ENCODE measurements at regions not wholly inside any gene's neighbourhood (a gene's known extent, or its start where the extent isn't known, plus 50 kb on each side); places are given as distances from the start of the nearest gene placed in this dataset.

DNA sequence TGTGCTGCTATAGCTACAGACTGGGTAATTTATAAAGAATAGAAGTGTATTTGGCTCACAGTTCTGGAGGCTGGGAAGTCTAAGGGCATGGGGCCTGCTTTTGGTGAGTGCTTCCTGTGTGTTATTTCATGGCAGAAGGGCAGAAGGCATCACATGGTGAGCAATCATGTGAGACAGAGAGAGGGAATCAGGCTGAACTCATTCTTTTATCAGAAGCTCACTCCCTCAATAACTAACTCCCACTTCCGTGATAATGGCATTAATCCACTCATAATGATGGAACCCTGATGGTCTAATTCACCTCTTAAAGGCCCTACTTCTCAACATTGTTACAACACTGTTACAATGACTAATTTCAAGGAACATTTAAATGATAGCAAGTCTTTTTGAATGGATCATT, 129.4 kb downstream of the FAT4 start:
- ChIA-PET CTCF (no interaction called here), POLR2A (no interaction called here)
- no peak overlapping the region for H3K4me3 Mint-ChIP-seq
- TF ChIP-seq SP1 (CRISPR knock-in tag; conservative IDR thresholded peaks at IDR 0.05) (no peak), ESRRA (CRISPR knock-in tag; IDR thresholded peaks at IDR 0.05; ENCODE audit: borderline replicate concordance) (no peak), FOXP1 (CRISPR knock-in tag; IDR thresholded peaks at IDR 0.05; ENCODE audit: borderline replicate concordance) (no peak), SMAD3 (CRISPR knock-in tag; IDR thresholded peaks at IDR 0.05; ENCODE audit: borderline replicate concordance) (no peak), KAT7 (CRISPR knock-in tag; IDR thresholded peaks at IDR 0.05; ENCODE audit: borderline replicate concordance) (no peak), NR1H2 (CRISPR knock-in tag; IDR thresholded peaks at IDR 0.05) (no peak), CREM (CRISPR knock-in tag; IDR thresholded peaks at IDR 0.05) (no peak), ZNF263 (CRISPR knock-in tag; IDR thresholded peaks at IDR 0.05; ENCODE audit: low read depth) (no peak), ELF4 (CRISPR knock-in tag; IDR thresholded peaks at IDR 0.05; ENCODE audit: low read depth) (no peak), ZNF317 (CRISPR knock-in tag; IDR thresholded peaks at IDR 0.05; ENCODE audit: borderline replicate concordance, low read depth) (no peak), TEAD1 (CRISPR knock-in tag; IDR thresholded peaks at IDR 0.05) (no peak), GABPB1 (CRISPR knock-in tag; IDR thresholded peaks at IDR 0.05) (no peak)
- TF ChIP-seq, protein P1, sequence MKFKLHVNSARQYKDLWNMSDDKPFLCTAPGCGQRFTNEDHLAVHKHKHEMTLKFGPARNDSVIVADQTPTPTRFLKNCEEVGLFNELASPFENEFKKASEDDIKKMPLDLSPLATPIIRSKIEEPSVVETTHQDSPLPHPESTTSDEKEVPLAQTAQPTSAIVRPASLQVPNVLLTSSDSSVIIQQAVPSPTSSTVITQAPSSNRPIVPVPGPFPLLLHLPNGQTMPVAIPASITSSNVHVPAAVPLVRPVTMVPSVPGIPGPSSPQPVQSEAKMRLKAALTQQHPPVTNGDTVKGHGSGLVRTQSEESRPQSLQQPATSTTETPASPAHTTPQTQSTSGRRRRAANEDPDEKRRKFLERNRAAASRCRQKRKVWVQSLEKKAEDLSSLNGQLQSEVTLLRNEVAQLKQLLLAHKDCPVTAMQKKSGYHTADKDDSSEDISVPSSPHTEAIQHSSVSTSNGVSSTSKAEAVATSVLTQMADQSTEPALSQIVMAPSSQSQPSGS (CRISPR knock-in tag; IDR thresholded peaks at IDR 0.05; ENCODE audit: borderline replicate concordance, low read depth) = no peak
- TF ChIP-seq, protein P2, sequence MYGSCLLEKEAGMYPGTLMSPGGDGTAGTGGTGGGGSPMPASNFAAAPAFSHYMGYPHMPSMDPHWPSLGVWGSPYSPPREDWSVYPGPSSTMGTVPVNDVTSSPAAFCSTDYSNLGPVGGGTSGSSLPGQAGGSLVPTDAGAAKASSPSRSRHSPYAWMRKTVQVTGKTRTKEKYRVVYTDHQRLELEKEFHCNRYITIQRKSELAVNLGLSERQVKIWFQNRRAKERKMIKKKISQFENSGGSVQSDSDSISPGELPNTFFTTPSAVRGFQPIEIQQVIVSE (CRISPR knock-in tag; IDR thresholded peaks at IDR 0.05; ENCODE audit: borderline replicate concordance) = no peak
- TF ChIP-seq, protein P3, sequence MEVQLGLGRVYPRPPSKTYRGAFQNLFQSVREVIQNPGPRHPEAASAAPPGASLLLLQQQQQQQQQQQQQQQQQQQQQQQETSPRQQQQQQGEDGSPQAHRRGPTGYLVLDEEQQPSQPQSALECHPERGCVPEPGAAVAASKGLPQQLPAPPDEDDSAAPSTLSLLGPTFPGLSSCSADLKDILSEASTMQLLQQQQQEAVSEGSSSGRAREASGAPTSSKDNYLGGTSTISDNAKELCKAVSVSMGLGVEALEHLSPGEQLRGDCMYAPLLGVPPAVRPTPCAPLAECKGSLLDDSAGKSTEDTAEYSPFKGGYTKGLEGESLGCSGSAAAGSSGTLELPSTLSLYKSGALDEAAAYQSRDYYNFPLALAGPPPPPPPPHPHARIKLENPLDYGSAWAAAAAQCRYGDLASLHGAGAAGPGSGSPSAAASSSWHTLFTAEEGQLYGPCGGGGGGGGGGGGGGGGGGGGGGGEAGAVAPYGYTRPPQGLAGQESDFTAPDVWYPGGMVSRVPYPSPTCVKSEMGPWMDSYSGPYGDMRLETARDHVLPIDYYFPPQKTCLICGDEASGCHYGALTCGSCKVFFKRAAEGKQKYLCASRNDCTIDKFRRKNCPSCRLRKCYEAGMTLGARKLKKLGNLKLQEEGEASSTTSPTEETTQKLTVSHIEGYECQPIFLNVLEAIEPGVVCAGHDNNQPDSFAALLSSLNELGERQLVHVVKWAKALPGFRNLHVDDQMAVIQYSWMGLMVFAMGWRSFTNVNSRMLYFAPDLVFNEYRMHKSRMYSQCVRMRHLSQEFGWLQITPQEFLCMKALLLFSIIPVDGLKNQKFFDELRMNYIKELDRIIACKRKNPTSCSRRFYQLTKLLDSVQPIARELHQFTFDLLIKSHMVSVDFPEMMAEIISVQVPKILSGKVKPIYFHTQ (CRISPR knock-in tag; IDR thresholded peaks at IDR 0.05) = no peak
- H3K4me1 Mint-ChIP-seq = no peaks in the 10 kb centered on the region
- H3K36me3 Mint-ChIP-seq = peaks cover 8% of the 10 kb centered on the region
- DNase-seq (ENCODE audit: low spot score) (no peak), ATAC-seq (no peak)
- no peak overlapping the region for H3K27ac Mint-ChIP-seq
- H3K9me3 Mint-ChIP-seq = no peaks in the 10 kb centered on the region
- no peaks in the 10 kb centered on the region for H3K27me3 Mint-ChIP-seq (ENCODE audit: low read depth)

DNA sequence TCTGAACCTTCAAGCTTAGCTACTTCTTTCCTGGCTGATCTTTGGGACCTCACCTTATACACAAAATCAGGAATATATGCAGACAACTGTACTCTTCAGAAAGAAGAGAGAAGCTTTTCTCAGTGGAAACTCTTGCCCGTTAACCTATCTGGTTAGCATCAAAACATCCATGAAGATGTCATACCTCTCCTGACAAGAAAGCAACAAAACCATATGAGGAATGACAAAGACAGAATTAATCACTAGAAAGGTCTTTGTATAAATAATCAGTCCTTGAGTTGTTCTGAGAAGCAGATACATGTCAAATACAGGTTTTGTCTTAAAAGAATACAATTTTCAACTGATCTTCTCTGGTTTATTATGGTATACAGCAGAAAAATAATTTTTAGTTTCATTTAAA, 130.8 kb downstream of the FAT4 start:
- H3K9me3 Mint-ChIP-seq = no peaks in the 10 kb centered on the region
- ChIA-PET CTCF (no interaction called here), POLR2A (no interaction called here)
- DNase-seq (ENCODE audit: low spot score) (no peak), ATAC-seq (no peak)
- H3K27ac Mint-ChIP-seq = no peak overlapping the region
- H3K27me3 Mint-ChIP-seq (ENCODE audit: low read depth) = no peaks in the 10 kb centered on the region
- no peaks in the 10 kb centered on the region for H3K4me1 Mint-ChIP-seq
- peaks cover 8% of the 10 kb centered on the region for H3K36me3 Mint-ChIP-seq
- no peak overlapping the region for H3K4me3 Mint-ChIP-seq
- no peak for TF ChIP-seq GTF2I (CRISPR knock-in tag; conservative IDR thresholded peaks at IDR 0.05)
- TF ChIP-seq EMX1 (CRISPR knock-in tag; IDR thresholded peaks at IDR 0.05) = no peak
- TF ChIP-seq, protein P4, sequence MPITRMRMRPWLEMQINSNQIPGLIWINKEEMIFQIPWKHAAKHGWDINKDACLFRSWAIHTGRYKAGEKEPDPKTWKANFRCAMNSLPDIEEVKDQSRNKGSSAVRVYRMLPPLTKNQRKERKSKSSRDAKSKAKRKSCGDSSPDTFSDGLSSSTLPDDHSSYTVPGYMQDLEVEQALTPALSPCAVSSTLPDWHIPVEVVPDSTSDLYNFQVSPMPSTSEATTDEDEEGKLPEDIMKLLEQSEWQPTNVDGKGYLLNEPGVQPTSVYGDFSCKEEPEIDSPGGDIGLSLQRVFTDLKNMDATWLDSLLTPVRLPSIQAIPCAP (CRISPR knock-in tag; IDR thresholded peaks at IDR 0.05) = no peak
- no peak for TF ChIP-seq MYBL2 (CRISPR knock-in tag; IDR thresholded peaks at IDR 0.05)
- TF ChIP-seq, protein P5, sequence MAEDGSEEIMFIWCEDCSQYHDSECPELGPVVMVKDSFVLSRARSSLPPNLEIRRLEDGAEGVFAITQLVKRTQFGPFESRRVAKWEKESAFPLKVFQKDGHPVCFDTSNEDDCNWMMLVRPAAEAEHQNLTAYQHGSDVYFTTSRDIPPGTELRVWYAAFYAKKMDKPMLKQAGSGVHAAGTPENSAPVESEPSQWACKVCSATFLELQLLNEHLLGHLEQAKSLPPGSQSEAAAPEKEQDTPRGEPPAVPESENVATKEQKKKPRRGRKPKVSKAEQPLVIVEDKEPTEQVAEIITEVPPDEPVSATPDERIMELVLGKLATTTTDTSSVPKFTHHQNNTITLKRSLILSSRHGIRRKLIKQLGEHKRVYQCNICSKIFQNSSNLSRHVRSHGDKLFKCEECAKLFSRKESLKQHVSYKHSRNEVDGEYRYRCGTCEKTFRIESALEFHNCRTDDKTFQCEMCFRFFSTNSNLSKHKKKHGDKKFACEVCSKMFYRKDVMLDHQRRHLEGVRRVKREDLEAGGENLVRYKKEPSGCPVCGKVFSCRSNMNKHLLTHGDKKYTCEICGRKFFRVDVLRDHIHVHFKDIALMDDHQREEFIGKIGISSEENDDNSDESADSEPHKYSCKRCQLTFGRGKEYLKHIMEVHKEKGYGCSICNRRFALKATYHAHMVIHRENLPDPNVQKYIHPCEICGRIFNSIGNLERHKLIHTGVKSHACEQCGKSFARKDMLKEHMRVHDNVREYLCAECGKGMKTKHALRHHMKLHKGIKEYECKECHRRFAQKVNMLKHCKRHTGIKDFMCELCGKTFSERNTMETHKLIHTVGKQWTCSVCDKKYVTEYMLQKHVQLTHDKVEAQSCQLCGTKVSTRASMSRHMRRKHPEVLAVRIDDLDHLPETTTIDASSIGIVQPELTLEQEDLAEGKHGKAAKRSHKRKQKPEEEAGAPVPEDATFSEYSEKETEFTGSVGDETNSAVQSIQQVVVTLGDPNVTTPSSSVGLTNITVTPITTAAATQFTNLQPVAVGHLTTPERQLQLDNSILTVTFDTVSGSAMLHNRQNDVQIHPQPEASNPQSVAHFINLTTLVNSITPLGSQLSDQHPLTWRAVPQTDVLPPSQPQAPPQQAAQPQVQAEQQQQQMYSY (CRISPR knock-in tag; IDR thresholded peaks at IDR 0.05) = no peak
- no peak for TF ChIP-seq FOXJ3 (CRISPR knock-in tag; IDR thresholded peaks at IDR 0.05; ENCODE audit: borderline replicate concordance)
- no peak for TF ChIP-seq NR1H2 (CRISPR knock-in tag; IDR thresholded peaks at IDR 0.05)
- TF ChIP-seq, protein P6, sequence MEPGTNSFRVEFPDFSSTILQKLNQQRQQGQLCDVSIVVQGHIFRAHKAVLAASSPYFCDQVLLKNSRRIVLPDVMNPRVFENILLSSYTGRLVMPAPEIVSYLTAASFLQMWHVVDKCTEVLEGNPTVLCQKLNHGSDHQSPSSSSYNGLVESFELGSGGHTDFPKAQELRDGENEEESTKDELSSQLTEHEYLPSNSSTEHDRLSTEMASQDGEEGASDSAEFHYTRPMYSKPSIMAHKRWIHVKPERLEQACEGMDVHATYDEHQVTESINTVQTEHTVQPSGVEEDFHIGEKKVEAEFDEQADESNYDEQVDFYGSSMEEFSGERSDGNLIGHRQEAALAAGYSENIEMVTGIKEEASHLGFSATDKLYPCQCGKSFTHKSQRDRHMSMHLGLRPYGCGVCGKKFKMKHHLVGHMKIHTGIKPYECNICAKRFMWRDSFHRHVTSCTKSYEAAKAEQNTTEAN (CRISPR knock-in tag; IDR thresholded peaks at IDR 0.05) = no peak
- TF ChIP-seq FOXK1 (CRISPR knock-in tag; IDR thresholded peaks at IDR 0.05) = no peak
- TF ChIP-seq, protein P7, sequence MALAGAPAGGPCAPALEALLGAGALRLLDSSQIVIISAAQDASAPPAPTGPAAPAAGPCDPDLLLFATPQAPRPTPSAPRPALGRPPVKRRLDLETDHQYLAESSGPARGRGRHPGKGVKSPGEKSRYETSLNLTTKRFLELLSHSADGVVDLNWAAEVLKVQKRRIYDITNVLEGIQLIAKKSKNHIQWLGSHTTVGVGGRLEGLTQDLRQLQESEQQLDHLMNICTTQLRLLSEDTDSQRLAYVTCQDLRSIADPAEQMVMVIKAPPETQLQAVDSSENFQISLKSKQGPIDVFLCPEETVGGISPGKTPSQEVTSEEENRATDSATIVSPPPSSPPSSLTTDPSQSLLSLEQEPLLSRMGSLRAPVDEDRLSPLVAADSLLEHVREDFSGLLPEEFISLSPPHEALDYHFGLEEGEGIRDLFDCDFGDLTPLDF (CRISPR knock-in tag; IDR thresholded peaks at IDR 0.05) = no peak
